ENCODE measurements at regions not wholly inside any gene's neighbourhood (a gene's known extent, or its start where the extent isn't known, plus 50 kb on each side); places are given as distances from the start of the nearest gene placed in this dataset.

- Histone ChIP-seq H3K27ac (ENCODE audit: low read depth, low read length) (no peak overlapping the region), H3K23ac (ENCODE audit: insufficient read length) (no peak overlapping the region), H4K5ac (ENCODE audit: insufficient read length, low read depth, low read length) (no peak overlapping the region), H3K4me1 (replicated peaks in 1 of 4; ENCODE audit: control insufficient read depth in 3 of 4, insufficient read depth in 4 of 4, low read length in 3 of 4) (no peaks in the 10 kb centered on the region), H2BK15ac (ENCODE audit: low read length) (no peak overlapping the region), H4K20me1 (replicated peaks in 1 of 2; ENCODE audit: control insufficient read depth in 1 of 2, insufficient read depth in 2 of 2, low read length in 2 of 2) (no peaks in the 10 kb centered on the region), H3K4me3 (ENCODE audit: extremely low read depth in 1 of 4, insufficient read depth in 2 of 4, low read depth in 3 of 4, low read length in 4 of 4) (no peak overlapping the region), H3K36me3 (ENCODE audit: control insufficient read depth in 2 of 4, insufficient read depth in 4 of 4, low read length in 3 of 4) (no peaks in the 10 kb centered on the region), H3K14ac (ENCODE audit: insufficient read length) (no peak overlapping the region), H3K79me1 (ENCODE audit: low read depth, low read length) (no peaks in the 10 kb centered on the region), H2BK12ac (ENCODE audit: low read depth, low read length) (no peak overlapping the region), H2BK120ac (replicated peaks; ENCODE audit: low read depth, low read length) (no peak overlapping the region), H3K4me2 (ENCODE audit: insufficient read depth in 1 of 2, low read depth in 2 of 2, low read length in 2 of 2) (no peak overlapping the region), H3K4ac (replicated peaks; ENCODE audit: insufficient read length, low read depth, low read length) (no peak overlapping the region), H4K91ac (replicated peaks; ENCODE audit: insufficient read length, low read length) (no peak overlapping the region), H2BK5ac (ENCODE audit: low read depth, low read length) (no peak overlapping the region), H3K79me2 (ENCODE audit: control insufficient read depth in 1 of 2, insufficient read depth in 2 of 2, low read length in 2 of 2) (no peaks in the 10 kb centered on the region), H2AFZ (ENCODE audit: low read length) (no peak overlapping the region), H3K9ac (replicated peaks in 1 of 4; ENCODE audit: extremely low read depth in 1 of 4, low read depth in 3 of 4, low read length in 3 of 4) (no peak overlapping the region), H2BK20ac (ENCODE audit: low read length) (no peak overlapping the region), H3K23me2 (ENCODE audit: low read depth, low read length) (no peaks in the 10 kb centered on the region), H3K27me3 (replicated peaks in 1 of 4; ENCODE audit: control insufficient read depth in 3 of 4, extremely low read depth in 1 of 4, insufficient read depth in 3 of 4, low read length in 3 of 4) (peaks cover 0 to 2% (median 0%) of the 10 kb centered on the region in 4 experiments; a peak in 1 of 7 replicates), H2AK5ac (ENCODE audit: low read depth, low read length) (no peak overlapping the region), H3K56ac (replicated peaks; ENCODE audit: insufficient read length, low read depth, low read length) (no peak overlapping the region), H4K8ac (ENCODE audit: extremely low read depth, insufficient read depth, low read length) (no peak overlapping the region), H3K9me3 (ENCODE audit: insufficient read depth in 2 of 2, low read depth in 1 of 2, low read length in 1 of 2) (no peaks in the 10 kb centered on the region), H3K18ac (ENCODE audit: extremely low read depth, low read length) (no peak overlapping the region)
- DNase-seq (ENCODE audit: low read depth in 1 of 2, low spot score in 2 of 2) (no peak), FAIRE-seq (no peak)
- ChIA-PET POLR2A (ENCODE audit: partially characterized antibody) (no interaction called here), CTCF (ENCODE audit: partially characterized antibody) (no interaction called here)
- WGBS, 2 experiments (ENCODE audit: extremely low coverage in 1 of 2, insufficient coverage in 1 of 2, insufficient read length in 1 of 2, insufficient replicate concordance in 2 of 2, low coverage in 1 of 2, low lambda C conversion rate in 2 of 2, missing lambda C conversion rate in 1 of 2): 87% methylated on average over 1 of the region's 1 CpG; no CpG with 5 or more reads in 1 of the 2 experiments
- TF ChIP-seq CHD1 (IDR thresholded peaks at IDR 0.05; ENCODE audit: low read depth, low read length): no peak
- no peak for TF ChIP-seq SIX5 (IDR thresholded peaks at IDR 0.05; ENCODE audit: low read depth, low read length)
- no peak for TF ChIP-seq CREB1 (IDR thresholded peaks at IDR 0.05)
- no peak for TF ChIP-seq ASH2L (IDR thresholded peaks at IDR 0.05; ENCODE audit: low read length)
Measured at GRCh38 chr2:195486987-195487644, 169.9 kb upstream of the SLC39A10 start.
